Neural progenitor cell (in vitro differentiated cells): ENCODE measurements at regions not wholly inside any gene's neighbourhood (a gene's known extent, or its start where the extent isn't known, plus 50 kb on each side); places are given as distances from the start of the nearest gene placed in this dataset.

Source experiments
- EZH2 ChIP-seq: fragments of 200-600 bp; sonication (generic); IDR thresholded peaks from 2 replicates; pipeline ENCODE4 v1.6.1; 2017; ENCODE audit warnings: antibody characterized with exemption, mild to moderate bottlenecking, moderate library complexity
- TF ChIP-seq, protein P1 (sequence below): fragments of 200-600 bp; sonication (generic); IDR thresholded peaks from 2 replicates; pipeline ENCODE4 v1.5.1; 2017; ENCODE audit warnings: antibody characterized with exemption, mild to moderate bottlenecking

DNA sequence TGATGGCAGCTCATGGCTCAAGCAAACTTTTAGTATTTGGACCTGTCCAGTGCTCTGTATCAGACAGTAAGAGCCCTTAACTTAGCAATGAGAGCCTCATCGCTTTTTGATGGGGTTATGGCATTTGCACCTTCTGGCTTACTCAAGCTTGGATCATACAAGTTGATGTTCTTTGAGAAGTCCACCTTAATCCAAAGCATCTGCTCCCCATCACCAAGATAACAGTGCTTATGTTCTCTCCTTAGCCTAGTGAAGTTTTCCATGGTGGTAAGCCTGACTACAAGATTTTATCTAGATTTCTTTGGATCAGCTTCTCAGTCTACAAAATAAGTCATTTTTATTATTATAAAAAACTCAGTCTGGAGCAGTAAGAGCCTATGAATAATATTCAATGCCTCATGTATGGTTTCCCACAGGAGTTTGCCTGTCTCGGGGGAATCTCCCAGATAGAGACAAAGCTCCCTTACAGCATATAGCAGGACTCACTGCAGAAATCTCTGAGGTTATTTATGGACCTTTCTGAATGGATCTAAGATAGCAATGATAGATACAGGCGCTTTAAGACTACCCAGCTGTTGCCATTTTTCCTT lies 472.2 kb upstream of the LINC00305 start:
- TF ChIP-seq, protein P1, sequence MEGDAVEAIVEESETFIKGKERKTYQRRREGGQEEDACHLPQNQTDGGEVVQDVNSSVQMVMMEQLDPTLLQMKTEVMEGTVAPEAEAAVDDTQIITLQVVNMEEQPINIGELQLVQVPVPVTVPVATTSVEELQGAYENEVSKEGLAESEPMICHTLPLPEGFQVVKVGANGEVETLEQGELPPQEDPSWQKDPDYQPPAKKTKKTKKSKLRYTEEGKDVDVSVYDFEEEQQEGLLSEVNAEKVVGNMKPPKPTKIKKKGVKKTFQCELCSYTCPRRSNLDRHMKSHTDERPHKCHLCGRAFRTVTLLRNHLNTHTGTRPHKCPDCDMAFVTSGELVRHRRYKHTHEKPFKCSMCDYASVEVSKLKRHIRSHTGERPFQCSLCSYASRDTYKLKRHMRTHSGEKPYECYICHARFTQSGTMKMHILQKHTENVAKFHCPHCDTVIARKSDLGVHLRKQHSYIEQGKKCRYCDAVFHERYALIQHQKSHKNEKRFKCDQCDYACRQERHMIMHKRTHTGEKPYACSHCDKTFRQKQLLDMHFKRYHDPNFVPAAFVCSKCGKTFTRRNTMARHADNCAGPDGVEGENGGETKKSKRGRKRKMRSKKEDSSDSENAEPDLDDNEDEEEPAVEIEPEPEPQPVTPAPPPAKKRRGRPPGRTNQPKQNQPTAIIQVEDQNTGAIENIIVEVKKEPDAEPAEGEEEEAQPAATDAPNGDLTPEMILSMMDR = no peak
- TF ChIP-seq EZH2 = no peak
